Cardiac muscle cell (in vitro differentiated cells and primary cell): ENCODE measurements at regions not wholly inside any gene's neighbourhood (a gene's known extent, or its start where the extent isn't known, plus 50 kb on each side); places are given as distances from the start of the nearest gene placed in this dataset.

ENCODE experiments used
- DNase-seq, 2 donors: peaks; one replicate each; pipeline versions ENCODE4 v3.0.0 to v3.0.0-alpha.2; 2010 to 2017; ENCODE audit warnings: low read depth in 1 of 2, low spot score in 1 of 2
- H3K27ac ChIP-seq: fragments of 200-600 bp; sonication (generic); 2 replicates; pipeline ENCODE4 v1.5.1; 2016
- H3K27me3 ChIP-seq: fragments of 200-600 bp; sonication (generic); 2 replicates; pipeline ENCODE4 v1.6.0; 2016; ENCODE audit warnings: control low read depth
- H3K36me3 ChIP-seq: fragments of 200-600 bp; sonication (generic); 2 replicates; pipeline ENCODE4 v1.5.1; 2016; ENCODE audit warnings: control low read depth
- H3K4me1 ChIP-seq: fragments of 200-600 bp; sonication (generic); 2 replicates; pipeline ENCODE4 v1.8.1; 2017; ENCODE audit warnings: low read depth, mild to moderate bottlenecking, mixed run types
- H3K4me3 ChIP-seq: fragments of 200-600 bp; sonication (generic); 2 replicates; pipeline ENCODE4 v1.5.1; 2016; ENCODE audit warnings: mild to moderate bottlenecking
- H3K9me3 ChIP-seq: fragments of 200-600 bp; sonication (generic); 2 replicates; pipeline ENCODE4 v1.5.1; 2017; ENCODE audit warnings: low read depth, mild to moderate bottlenecking, control low read depth
- CTCF ChIP-seq: IDR thresholded peaks from 2 replicates; pipeline ENCODE4 v1.5.1; 2012; ENCODE audit warnings: low read depth, mild to moderate bottlenecking, low read length

- Histone ChIP-seq H3K4me3 (no peak overlapping the region), H3K27ac (no peak overlapping the region), H3K27me3 (peaks cover 4% of the 10 kb centered on the region), H3K9me3 (no peaks in the 10 kb centered on the region), H3K4me1 (no peaks in the 10 kb centered on the region), H3K36me3 (no peaks in the 10 kb centered on the region)
- TF ChIP-seq CTCF: no peak
- DNase-seq: no peak
Observed at GRCh38 chr17:6313835-6314234, 121.1 kb downstream of the AIPL1 start.

- no peak overlapping the region for H3K27ac ChIP-seq
Observed at GRCh38 chr17:6306820-6307219, 128.1 kb downstream of the AIPL1 start.

GRCh38 chr17:6305613-6306360, 129.1 kb downstream of the AIPL1 start:
- no peak for DNase-seq

More at GRCh38 chr17:6306820-6307219, 128.1 kb downstream of the AIPL1 start:
- H3K9me3 ChIP-seq: no peaks in the 10 kb centered on the region
- DNase-seq: no peak
- no peaks in the 10 kb centered on the region for H3K4me1 ChIP-seq
- no peaks in the 10 kb centered on the region for H3K36me3 ChIP-seq
- peaks cover 4% of the 10 kb centered on the region for H3K27me3 ChIP-seq
- TF ChIP-seq CTCF: no peak
- no peak overlapping the region for H3K4me3 ChIP-seq

GRCh38 chr17:6304894-6305612, 129.9 kb downstream of the AIPL1 start:
- Histone ChIP-seq H3K27ac (no peak overlapping the region), H3K9me3 (no peaks in the 10 kb centered on the region), H3K36me3 (no peaks in the 10 kb centered on the region), H3K4me3 (no peak overlapping the region), H3K4me1 (no peaks in the 10 kb centered on the region), H3K27me3 (peaks cover 4% of the 10 kb centered on the region)
- DNase-seq: no peak
- TF ChIP-seq CTCF: no peak

More at GRCh38 chr17:6305613-6306360, 129.1 kb downstream of the AIPL1 start:
- Histone ChIP-seq H3K4me3 (no peak overlapping the region), H3K9me3 (no peaks in the 10 kb centered on the region), H3K27ac (no peak overlapping the region), H3K36me3 (no peaks in the 10 kb centered on the region), H3K27me3 (peaks cover 4% of the 10 kb centered on the region), H3K4me1 (no peaks in the 10 kb centered on the region)
- no peak for TF ChIP-seq CTCF

GRCh38 chr17:6303664-6304063, 131.3 kb downstream of the AIPL1 start:
- Histone ChIP-seq H3K27ac (no peak overlapping the region), H3K4me3 (no peak overlapping the region), H3K36me3 (no peaks in the 10 kb centered on the region), H3K4me1 (no peaks in the 10 kb centered on the region), H3K9me3 (no peaks in the 10 kb centered on the region), H3K27me3 (no peaks in the 10 kb centered on the region)
- DNase-seq: peak; percentile 13 to 81
- TF ChIP-seq CTCF: no peak
